ENCODE measurements at regions not wholly inside any gene's neighbourhood (a gene's known extent, or its start where the extent isn't known, plus 50 kb on each side); places are given as distances from the start of the nearest gene placed in this dataset.

GRCh38 chr3:6512172-6512800 is 348.6 kb upstream of the GRM7 start:
- Mint-ChIP-seq H3K36me3 (ENCODE audit: low read depth) (no peaks in the 10 kb centered on the region), H3K27ac (no peak overlapping the region), H3K9me3 (peaks cover 11% of the 10 kb centered on the region), H3K27me3 (no peaks in the 10 kb centered on the region), H3K4me1 (ENCODE audit: low read depth) (no peaks in the 10 kb centered on the region), H3K4me3 (no peak overlapping the region)

- Mint-ChIP-seq H3K27ac (no peak overlapping the region), H3K36me3 (ENCODE audit: low read depth) (no peaks in the 10 kb centered on the region), H3K4me3 (no peak overlapping the region), H3K4me1 (ENCODE audit: low read depth) (no peaks in the 10 kb centered on the region), H3K27me3 (no peaks in the 10 kb centered on the region), H3K9me3 (peaks cover 22% of the 10 kb centered on the region)
Measured at GRCh38 chr3:6516143-6516542, 344.8 kb upstream of the GRM7 start.

- Mint-ChIP-seq H3K36me3 (ENCODE audit: low read depth) (no peaks in the 10 kb centered on the region), H3K27ac (no peak overlapping the region), H3K27me3 (no peaks in the 10 kb centered on the region), H3K9me3 (peaks cover 22% of the 10 kb centered on the region), H3K4me3 (no peak overlapping the region), H3K4me1 (ENCODE audit: low read depth) (no peaks in the 10 kb centered on the region)
Measured at GRCh38 chr3:6516694-6517093, 344.2 kb upstream of the GRM7 start.

- Mint-ChIP-seq H3K4me1 (ENCODE audit: low read depth) (no peaks in the 10 kb centered on the region), H3K36me3 (ENCODE audit: low read depth) (no peaks in the 10 kb centered on the region), H3K9me3 (peaks cover 22% of the 10 kb centered on the region), H3K27me3 (no peaks in the 10 kb centered on the region), H3K4me3 (no peak overlapping the region), H3K27ac (no peak overlapping the region)
Measured at GRCh38 chr3:6518709-6519345, 342.1 kb upstream of the GRM7 start.

- no peaks in the 10 kb centered on the region for H3K36me3 Mint-ChIP-seq (ENCODE audit: low read depth)
- no peaks in the 10 kb centered on the region for H3K27me3 Mint-ChIP-seq
- H3K4me3 Mint-ChIP-seq, result no peak overlapping the region
- H3K27ac Mint-ChIP-seq, result no peak overlapping the region
- peaks cover 19% of the 10 kb centered on the region for H3K9me3 Mint-ChIP-seq
- no peaks in the 10 kb centered on the region for H3K4me1 Mint-ChIP-seq (ENCODE audit: low read depth)
Measured at GRCh38 chr3:6521369-6522113, 339.4 kb upstream of the GRM7 start.

GRCh38 chr3:6522191-6522590 is 338.7 kb upstream of the GRM7 start:
- no peaks in the 10 kb centered on the region for H3K27me3 Mint-ChIP-seq
- no peak overlapping the region for H3K4me3 Mint-ChIP-seq
- no peaks in the 10 kb centered on the region for H3K4me1 Mint-ChIP-seq (ENCODE audit: low read depth)
- peaks cover 16% of the 10 kb centered on the region for H3K9me3 Mint-ChIP-seq
- H3K27ac Mint-ChIP-seq, result no peak overlapping the region
- H3K36me3 Mint-ChIP-seq (ENCODE audit: low read depth), result no peaks in the 10 kb centered on the region

GRCh38 chr3:6523043-6523442 is 337.9 kb upstream of the GRM7 start:
- Mint-ChIP-seq H3K27me3 (no peaks in the 10 kb centered on the region), H3K36me3 (ENCODE audit: low read depth) (no peaks in the 10 kb centered on the region), H3K9me3 (peaks cover 15% of the 10 kb centered on the region), H3K27ac (no peak overlapping the region), H3K4me1 (ENCODE audit: low read depth) (no peaks in the 10 kb centered on the region), H3K4me3 (no peak overlapping the region)

- no peak overlapping the region for H3K4me3 Mint-ChIP-seq
- no peaks in the 10 kb centered on the region for H3K36me3 Mint-ChIP-seq (ENCODE audit: low read depth)
- no peaks in the 10 kb centered on the region for H3K4me1 Mint-ChIP-seq (ENCODE audit: low read depth)
- H3K9me3 Mint-ChIP-seq, result peaks cover 10% of the 10 kb centered on the region
- no peaks in the 10 kb centered on the region for H3K27me3 Mint-ChIP-seq
- H3K27ac Mint-ChIP-seq, result no peak overlapping the region
Measured at GRCh38 chr3:6524479-6524878, 336.4 kb upstream of the GRM7 start.

GRCh38 chr3:6526321-6526720 is 334.6 kb upstream of the GRM7 start:
- no peaks in the 10 kb centered on the region for H3K4me1 Mint-ChIP-seq (ENCODE audit: low read depth)
- no peaks in the 10 kb centered on the region for H3K36me3 Mint-ChIP-seq (ENCODE audit: low read depth)
- no peak overlapping the region for H3K27ac Mint-ChIP-seq
- no peaks in the 10 kb centered on the region for H3K27me3 Mint-ChIP-seq
- peaks cover 7% of the 10 kb centered on the region for H3K9me3 Mint-ChIP-seq
- H3K4me3 Mint-ChIP-seq, result no peak overlapping the region

- H3K36me3 Mint-ChIP-seq (ENCODE audit: low read depth), result no peaks in the 10 kb centered on the region
- H3K27ac Mint-ChIP-seq, result no peak overlapping the region
- H3K4me3 Mint-ChIP-seq, result no peak overlapping the region
- H3K9me3 Mint-ChIP-seq, result peaks cover 8% of the 10 kb centered on the region
- no peaks in the 10 kb centered on the region for H3K27me3 Mint-ChIP-seq
- H3K4me1 Mint-ChIP-seq (ENCODE audit: low read depth), result no peaks in the 10 kb centered on the region
Measured at GRCh38 chr3:6526861-6527260, 334.1 kb upstream of the GRM7 start.

GRCh38 chr3:6528951-6529350 is 332.0 kb upstream of the GRM7 start:
- H3K27ac Mint-ChIP-seq, result no peak overlapping the region
- H3K4me1 Mint-ChIP-seq (ENCODE audit: low read depth), result no peaks in the 10 kb centered on the region
- no peak overlapping the region for H3K4me3 Mint-ChIP-seq
- peaks cover 8% of the 10 kb centered on the region for H3K9me3 Mint-ChIP-seq
- no peaks in the 10 kb centered on the region for H3K36me3 Mint-ChIP-seq (ENCODE audit: low read depth)
- no peaks in the 10 kb centered on the region for H3K27me3 Mint-ChIP-seq

- H3K27ac Mint-ChIP-seq, result no peak overlapping the region
- no peaks in the 10 kb centered on the region for H3K36me3 Mint-ChIP-seq (ENCODE audit: low read depth)
- H3K27me3 Mint-ChIP-seq, result no peaks in the 10 kb centered on the region
- peaks cover 14% of the 10 kb centered on the region for H3K9me3 Mint-ChIP-seq
- no peak overlapping the region for H3K4me3 Mint-ChIP-seq
- H3K4me1 Mint-ChIP-seq (ENCODE audit: low read depth), result no peaks in the 10 kb centered on the region
Measured at GRCh38 chr3:6531153-6531552, 329.8 kb upstream of the GRM7 start.

- Mint-ChIP-seq H3K27me3 (no peaks in the 10 kb centered on the region), H3K4me1 (ENCODE audit: low read depth) (no peaks in the 10 kb centered on the region), H3K36me3 (ENCODE audit: low read depth) (no peaks in the 10 kb centered on the region), H3K27ac (no peak overlapping the region), H3K4me3 (no peak overlapping the region), H3K9me3 (peaks cover 14% of the 10 kb centered on the region)
Measured at GRCh38 chr3:6532101-6532500, 328.8 kb upstream of the GRM7 start.

GRCh38 chr3:6540981-6541380 is 319.9 kb upstream of the GRM7 start:
- Mint-ChIP-seq H3K9me3 (peaks cover 18% of the 10 kb centered on the region), H3K27me3 (no peaks in the 10 kb centered on the region), H3K4me3 (no peak overlapping the region), H3K36me3 (ENCODE audit: low read depth) (no peaks in the 10 kb centered on the region), H3K4me1 (ENCODE audit: low read depth) (no peaks in the 10 kb centered on the region), H3K27ac (no peak overlapping the region)

- Mint-ChIP-seq H3K4me1 (ENCODE audit: low read depth) (no peaks in the 10 kb centered on the region), H3K4me3 (no peak overlapping the region), H3K36me3 (ENCODE audit: low read depth) (no peaks in the 10 kb centered on the region), H3K27me3 (no peaks in the 10 kb centered on the region), H3K9me3 (peaks cover 18% of the 10 kb centered on the region), H3K27ac (no peak overlapping the region)
Measured at GRCh38 chr3:6542795-6543194, 318.1 kb upstream of the GRM7 start.
